ENCODE measurements at regions not wholly inside any gene's neighbourhood (a gene's known extent, or its start where the extent isn't known, plus 50 kb on each side); places are given as distances from the start of the nearest gene placed in this dataset.

GRCh38 chr5:61752588-61752987, 420.5 kb downstream of the ZSWIM6 start:
- TF ChIP-seq CREB5 (CRISPR knock-in tag; IDR thresholded peaks at IDR 0.05; ENCODE audit: low read depth) = no peak
- TF ChIP-seq ZNF70 (CRISPR knock-in tag; IDR thresholded peaks at IDR 0.05) = no peak
- TF ChIP-seq TCF4 (CRISPR knock-in tag; IDR thresholded peaks at IDR 0.05; ENCODE audit: borderline replicate concordance) = no peak
- TF ChIP-seq BACH2 (CRISPR knock-in tag; IDR thresholded peaks at IDR 0.05; ENCODE audit: borderline replicate concordance) = no peak
- no peak for TF ChIP-seq RARB (CRISPR knock-in tag; IDR thresholded peaks at IDR 0.05)
- TF ChIP-seq ZC3H10 (CRISPR knock-in tag; IDR thresholded peaks at IDR 0.05) = no peak
- no peak for TF ChIP-seq SNAI2 (CRISPR knock-in tag; IDR thresholded peaks at IDR 0.05)
- no peak for TF ChIP-seq PATZ1 (CRISPR knock-in tag; IDR thresholded peaks at IDR 0.05; ENCODE audit: borderline replicate concordance)
- TF ChIP-seq ARNTL (CRISPR knock-in tag; IDR thresholded peaks at IDR 0.05; ENCODE audit: borderline replicate concordance, low read depth) = no peak
- TF ChIP-seq TSHZ2 (CRISPR knock-in tag; IDR thresholded peaks at IDR 0.05) = no peak
- ATAC-seq = no peak

- no peak for ATAC-seq
- TF ChIP-seq TCF4 (CRISPR knock-in tag; IDR thresholded peaks at IDR 0.05; ENCODE audit: borderline replicate concordance) (no peak), TSHZ2 (CRISPR knock-in tag; IDR thresholded peaks at IDR 0.05) (no peak), SNAI2 (CRISPR knock-in tag; IDR thresholded peaks at IDR 0.05) (no peak), CREB5 (CRISPR knock-in tag; IDR thresholded peaks at IDR 0.05; ENCODE audit: low read depth) (no peak), ZNF70 (CRISPR knock-in tag; IDR thresholded peaks at IDR 0.05) (no peak), ARNTL (CRISPR knock-in tag; IDR thresholded peaks at IDR 0.05; ENCODE audit: borderline replicate concordance, low read depth) (no peak), CSDC2 (CRISPR knock-in tag; IDR thresholded peaks at IDR 0.05) (no peak), GLIS3 (CRISPR knock-in tag; IDR thresholded peaks at IDR 0.05) (no peak), PATZ1 (CRISPR knock-in tag; IDR thresholded peaks at IDR 0.05; ENCODE audit: borderline replicate concordance) (no peak), BACH2 (CRISPR knock-in tag; IDR thresholded peaks at IDR 0.05; ENCODE audit: borderline replicate concordance) (no peak), PPARA (CRISPR knock-in tag; IDR thresholded peaks at IDR 0.05; ENCODE audit: borderline replicate concordance) (no peak), ZFP30 (CRISPR knock-in tag; IDR thresholded peaks at IDR 0.05) (no peak), ESRRG (CRISPR knock-in tag; IDR thresholded peaks at IDR 0.05) (no peak), ZC3H10 (CRISPR knock-in tag; IDR thresholded peaks at IDR 0.05) (no peak), POU6F1 (CRISPR knock-in tag; IDR thresholded peaks at IDR 0.05; ENCODE audit: borderline replicate concordance, low read depth) (no peak), OSR1 (CRISPR knock-in tag; IDR thresholded peaks at IDR 0.05) (no peak), ISL1 (CRISPR knock-in tag; IDR thresholded peaks at IDR 0.05) (no peak)
These were observed 422.7 kb downstream of the ZSWIM6 start for GRCh38 chr5:61754792-61755191.
